Activated CD4-positive, CD25-positive, alpha-beta regulatory T cell treated with anti-CD3 and anti-CD28 coated beads, Interleukin-2, amount 50 U/mL, for 24 hours (primary cell): ENCODE measurements at regions not wholly inside any gene's neighbourhood (a gene's known extent, or its start where the extent isn't known, plus 50 kb on each side); places are given as distances from the start of the nearest gene placed in this dataset.
"Not testable (repeated sequence)": the region's sequence is repeated elsewhere in the genome, so short reads cannot be mapped to it uniquely, and the experiment has no call there.

Experiments
- ATAC-seq, 2 donors: fragments of 150-1000 bp; cut with Tn5 transposase; one replicate each; pipeline ENCODE4 v1.10.0; 2021; ENCODE audit warnings: mild to moderate bottlenecking in 1 of 2, moderate library complexity in 1 of 2

DNA sequence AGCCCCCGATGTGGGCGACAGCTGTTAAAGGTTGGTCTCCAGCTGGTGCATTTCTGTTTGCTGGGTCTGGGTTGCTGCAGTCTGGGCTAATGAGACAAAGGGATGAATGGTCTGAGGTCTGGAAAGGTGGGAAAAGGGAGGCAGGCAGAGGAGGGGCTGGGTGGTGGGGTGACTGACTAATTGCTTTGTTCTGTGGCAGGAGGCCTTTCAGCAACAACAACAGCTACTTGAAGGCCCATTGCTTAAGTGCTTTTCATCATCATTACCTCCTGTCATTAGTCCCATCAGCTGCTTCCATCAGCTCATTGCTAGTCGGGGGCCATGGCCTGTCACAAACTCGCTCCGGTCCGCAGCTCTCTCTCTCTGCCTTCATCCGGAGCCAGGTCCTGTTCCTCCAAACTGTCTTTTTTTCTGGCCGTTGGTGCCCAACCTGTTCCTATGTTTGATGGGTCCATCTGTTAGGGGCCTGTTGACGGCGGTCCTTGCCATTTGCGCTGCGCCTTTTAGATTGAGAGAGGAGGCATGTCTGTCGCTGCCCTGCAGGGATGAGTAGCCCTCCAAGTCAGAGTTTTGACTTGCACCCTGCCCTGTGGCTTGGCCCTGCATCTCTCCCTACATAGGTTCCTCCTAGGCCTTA lies 105.6 kb upstream of the PLXNA2 start:
- no peak for ATAC-seq

GRCh38 chr1:208350815-208351214 lies 106.6 kb upstream of the PLXNA2 start:
- ATAC-seq = no peak

- no peak for ATAC-seq
These were observed 107.7 kb upstream of the PLXNA2 start for GRCh38 chr1:208351838-208352237.

- not testable (repeated sequence) for ATAC-seq
These were observed 109.6 kb upstream of the PLXNA2 start for GRCh38 chr1:208353797-208354196.

DNA sequence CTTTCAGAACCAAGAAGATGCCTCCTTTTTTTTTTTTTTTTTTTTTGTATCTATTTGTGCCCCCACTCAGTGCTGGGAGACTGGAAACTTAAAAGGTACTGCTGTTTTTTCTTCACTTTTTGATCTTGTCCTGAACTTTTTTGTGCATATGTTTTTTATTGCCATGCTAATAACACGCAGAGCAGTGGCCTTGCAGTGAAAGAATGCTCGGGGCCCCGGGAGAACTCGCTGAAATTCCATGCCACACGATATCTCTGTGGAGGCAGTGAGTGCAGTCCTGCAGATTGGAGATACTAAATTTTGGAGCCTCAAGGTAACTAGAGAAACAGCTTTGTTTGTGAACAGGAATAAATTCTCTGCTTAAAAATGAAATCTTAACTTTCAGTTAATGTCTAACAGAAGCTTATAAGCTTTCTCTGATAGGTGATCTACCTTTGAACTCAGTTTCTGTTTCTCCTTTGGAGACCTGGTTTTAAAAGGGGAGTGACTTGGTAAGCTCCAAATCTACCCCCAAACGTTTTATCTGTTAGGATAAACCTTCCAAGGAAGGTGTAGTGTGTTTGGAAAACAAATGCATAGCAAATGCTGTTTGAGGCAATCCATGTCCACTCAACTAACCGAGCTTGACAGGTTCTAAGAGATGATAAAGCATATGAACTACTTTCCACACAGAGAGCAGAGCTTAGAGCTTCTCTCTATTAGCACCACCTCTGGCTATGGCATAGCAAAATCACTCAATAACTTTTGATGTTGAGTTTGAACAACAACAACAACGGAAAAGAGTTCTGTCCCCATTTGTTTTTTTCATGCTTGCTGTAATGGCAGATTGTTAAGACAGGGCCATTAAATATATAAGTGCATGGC lies 113.7 kb upstream of the PLXNA2 start:
- no peak for ATAC-seq

DNA sequence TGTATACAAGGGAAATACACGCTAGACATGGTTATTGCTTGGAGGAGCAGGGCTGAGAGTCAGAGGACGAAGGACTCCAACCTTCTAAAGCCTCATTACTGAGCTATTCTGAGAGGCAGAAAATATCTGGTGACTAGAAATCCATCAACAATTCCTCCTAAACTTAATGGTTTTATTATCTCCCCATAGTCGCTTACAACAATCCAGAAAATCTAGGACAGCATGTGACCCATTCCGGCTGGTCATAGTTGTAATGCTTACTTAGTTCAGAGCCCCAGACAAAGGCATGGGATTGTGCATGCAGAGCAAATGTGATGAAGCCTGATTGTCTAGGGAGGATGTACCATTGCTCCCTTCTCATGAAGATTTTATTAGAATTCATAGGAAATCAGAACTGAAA lies 114.5 kb upstream of the PLXNA2 start:
- ATAC-seq = no peak

DNA sequence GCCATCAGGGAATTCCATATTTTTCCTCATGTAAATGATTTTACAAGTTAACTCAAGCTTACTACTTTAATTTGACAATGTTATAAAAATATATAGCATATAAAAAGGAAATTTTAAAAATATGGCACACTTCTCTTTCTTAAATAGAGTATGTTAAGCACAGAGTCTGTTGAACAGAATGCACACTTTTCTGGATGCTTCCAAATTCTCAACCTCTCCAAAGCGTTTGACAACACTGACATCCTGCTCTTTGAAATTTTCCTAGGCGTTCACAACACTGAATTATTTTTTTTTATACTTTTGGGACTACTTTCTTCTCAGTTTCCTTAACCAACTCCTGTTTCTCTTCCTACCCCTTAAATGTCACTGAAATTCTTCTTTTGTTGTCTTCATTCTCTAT lies 117.8 kb upstream of the PLXNA2 start:
- ATAC-seq = no peak

- ATAC-seq = no peak
These were observed 122.4 kb upstream of the PLXNA2 start for GRCh38 chr1:208366559-208366958.

DNA sequence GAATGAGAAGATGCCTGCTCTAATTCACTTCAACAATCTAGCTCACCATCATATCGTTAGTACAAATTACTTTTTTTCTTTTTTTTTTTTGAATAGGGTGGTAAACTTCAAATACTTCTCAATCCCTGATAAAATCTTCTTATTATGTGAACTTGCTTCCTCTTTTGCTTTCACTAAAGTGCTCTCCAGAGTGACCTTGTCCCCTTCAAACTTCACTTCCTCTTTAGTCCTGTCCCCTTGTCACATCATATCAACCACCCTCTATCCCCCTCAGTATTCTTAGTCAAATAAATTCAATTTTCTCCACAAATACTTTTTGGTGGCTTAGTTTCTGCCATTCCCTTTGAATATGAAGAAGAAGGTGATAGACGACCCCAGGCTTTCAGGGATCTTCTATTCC lies 124.9 kb upstream of the PLXNA2 start:
- no peak for ATAC-seq

DNA sequence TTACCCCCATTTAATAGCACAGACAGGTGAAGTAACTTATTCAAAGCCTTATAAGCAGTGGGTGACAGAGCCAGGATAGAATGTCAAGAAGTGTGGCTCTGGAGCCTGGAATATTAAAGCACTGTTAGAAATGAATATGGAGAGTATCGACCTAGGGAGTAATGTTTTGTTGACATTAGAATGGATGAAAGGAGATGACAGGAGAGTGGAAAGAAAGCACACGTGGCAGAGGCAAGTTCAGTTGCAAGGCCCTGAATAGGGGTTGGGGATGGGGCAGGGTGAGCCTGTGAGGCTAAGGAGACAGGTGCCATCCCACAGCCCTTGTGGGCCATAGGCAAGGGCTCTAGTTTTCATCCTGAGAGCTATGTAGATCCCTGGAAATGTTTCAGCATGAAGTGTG lies 125.5 kb upstream of the PLXNA2 start:
- no peak for ATAC-seq

DNA sequence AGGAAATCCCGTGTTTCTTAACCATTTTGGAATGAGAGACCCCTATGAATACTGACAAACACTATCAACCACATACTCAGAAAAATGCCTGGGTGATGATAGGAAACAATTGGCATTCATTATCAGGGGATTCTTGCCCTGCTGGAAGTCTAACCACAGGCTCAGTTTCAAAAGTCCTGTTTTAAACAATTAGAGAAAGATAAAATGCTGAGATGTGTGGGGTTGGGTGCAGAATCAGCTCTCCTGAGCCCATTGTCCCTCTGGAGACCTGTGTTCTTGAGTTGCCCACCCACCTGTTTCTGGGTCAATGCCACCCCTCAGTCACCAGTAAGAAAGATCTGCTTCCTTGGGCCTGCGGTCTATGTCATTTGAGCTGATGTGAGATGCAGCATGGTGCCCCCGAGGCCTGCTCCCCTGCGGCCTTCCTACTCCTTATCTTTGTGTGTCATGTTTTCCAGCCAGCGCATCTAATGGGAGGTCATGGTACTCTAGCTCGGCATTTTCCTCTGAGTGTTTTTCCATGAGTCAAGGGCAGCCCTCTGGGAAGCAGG lies 130.3 kb upstream of the PLXNA2 start:
- no peak for ATAC-seq

DNA sequence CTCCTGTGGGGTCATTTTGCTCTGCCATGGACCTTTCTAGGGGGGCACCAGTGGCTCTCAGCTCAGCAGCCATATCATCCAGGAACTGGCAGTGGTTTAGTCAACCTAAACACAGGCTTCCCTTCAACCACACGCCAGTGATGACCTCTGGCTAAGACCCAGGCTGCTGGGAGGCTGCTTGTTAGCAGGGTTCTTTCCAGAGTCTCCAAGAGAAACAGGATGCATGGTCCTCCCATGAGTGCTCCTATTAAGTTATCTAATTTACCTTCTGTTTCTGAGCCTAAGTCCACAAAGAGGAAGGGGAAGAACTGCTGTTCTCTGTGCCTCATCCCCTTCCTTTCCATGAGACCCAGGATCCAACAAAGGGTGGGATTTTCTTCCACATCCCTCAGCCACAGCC lies 137.3 kb upstream of the PLXNA2 start:
- ATAC-seq = no peak

GRCh38 chr1:208387908-208388811 lies 144.0 kb upstream of the PLXNA2 start:
- ATAC-seq = no peak

DNA sequence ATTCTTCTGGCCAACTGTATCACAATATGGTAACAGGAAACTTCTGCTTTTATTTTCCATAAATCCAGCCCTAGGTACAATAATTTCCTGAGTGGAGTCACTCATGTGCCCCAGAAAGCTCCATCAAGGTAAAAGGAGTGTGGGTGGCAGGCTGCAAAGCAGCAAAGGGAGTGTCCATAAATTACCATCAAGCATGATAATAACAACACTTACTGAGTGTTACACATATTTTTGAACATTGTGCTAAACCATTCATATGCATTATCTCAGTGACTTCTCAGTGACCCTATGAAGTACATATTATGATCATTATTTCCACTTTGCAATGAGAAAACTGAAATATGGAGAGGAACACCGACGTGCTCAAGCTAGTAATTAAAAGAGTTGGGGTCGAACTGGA lies 149.2 kb upstream of the PLXNA2 start:
- no peak for ATAC-seq

- ATAC-seq = no peak
These were observed 149.6 kb upstream of the PLXNA2 start for GRCh38 chr1:208393826-208394225.

DNA sequence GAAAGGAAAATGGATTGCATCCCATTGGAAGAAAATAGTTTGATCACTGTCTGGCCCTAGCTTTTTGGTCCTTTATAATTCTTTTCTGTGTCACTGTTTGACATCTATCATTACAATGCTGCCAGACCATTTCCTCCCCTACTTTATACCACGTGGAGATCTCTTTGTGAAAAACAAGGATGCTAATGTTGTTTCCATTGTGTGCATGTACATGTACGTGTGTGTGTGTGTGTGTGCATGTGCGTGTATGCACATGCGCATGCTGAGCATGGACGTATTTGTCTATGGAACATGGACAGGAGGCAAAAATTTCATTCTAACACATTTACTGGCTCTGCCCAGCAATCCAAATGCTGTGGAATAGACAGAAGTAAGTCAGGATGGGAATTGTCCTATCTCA lies 153.1 kb upstream of the PLXNA2 start:
- no peak for ATAC-seq

DNA sequence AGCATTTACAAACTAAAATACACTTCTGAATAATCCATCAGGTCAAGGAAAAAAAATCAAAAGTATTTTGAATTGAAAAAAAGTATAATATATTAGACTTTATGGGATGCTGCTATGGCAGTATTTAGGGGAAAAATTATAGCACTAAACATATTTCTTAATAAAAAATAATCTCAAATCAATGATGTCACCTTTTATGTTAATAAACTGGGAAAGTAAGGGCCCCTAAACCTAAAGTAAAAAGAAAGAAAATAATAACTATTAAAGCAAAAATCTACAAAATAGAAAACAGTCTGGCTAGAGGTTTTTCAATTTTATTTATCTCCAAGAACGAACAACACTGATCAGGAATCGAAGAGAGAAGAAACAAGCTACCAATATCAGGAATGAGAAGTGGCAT lies 160.8 kb upstream of the PLXNA2 start:
- ATAC-seq = no peak

DNA sequence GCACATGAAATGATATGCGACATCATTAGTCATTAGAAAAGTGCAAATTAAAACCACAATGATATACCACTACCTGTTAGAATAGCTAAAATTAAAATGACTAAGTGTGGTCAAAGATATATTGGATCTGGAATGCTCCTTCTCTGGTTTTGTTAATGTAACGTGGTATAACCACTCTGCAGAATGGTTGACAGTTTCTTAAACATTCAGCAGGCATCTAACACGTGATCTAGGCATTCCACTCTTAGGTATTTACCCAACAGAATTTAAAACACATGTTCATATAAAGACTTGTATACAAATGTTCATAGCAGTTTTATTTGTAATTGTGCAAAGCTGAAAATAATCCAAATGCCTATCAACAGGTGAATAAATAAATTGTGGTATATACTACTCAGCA lies 165.0 kb upstream of the PLXNA2 start:
- no peak for ATAC-seq

DNA sequence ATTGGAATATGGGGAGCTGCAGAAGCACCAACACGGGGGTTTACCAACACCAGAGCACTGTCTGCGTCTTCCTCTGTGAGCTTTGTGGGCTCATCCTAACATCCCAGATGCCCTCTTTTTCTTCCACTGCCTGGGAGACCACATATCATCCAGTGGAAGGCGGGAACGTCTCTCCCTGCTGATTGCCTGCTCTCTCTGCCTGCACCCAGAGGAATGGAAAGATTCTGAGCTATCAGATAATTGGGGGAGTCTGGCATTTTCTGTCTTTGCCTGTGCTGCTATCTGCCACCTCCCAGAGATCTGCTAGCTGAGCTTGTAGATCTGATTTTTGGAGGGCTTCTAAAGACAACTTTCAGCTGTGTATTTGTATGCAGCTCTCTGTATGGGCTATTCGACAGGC lies 166.2 kb upstream of the PLXNA2 start:
- ATAC-seq = no peak

GRCh38 chr1:208413006-208413405 lies 168.8 kb upstream of the PLXNA2 start:
- no peak for ATAC-seq

DNA sequence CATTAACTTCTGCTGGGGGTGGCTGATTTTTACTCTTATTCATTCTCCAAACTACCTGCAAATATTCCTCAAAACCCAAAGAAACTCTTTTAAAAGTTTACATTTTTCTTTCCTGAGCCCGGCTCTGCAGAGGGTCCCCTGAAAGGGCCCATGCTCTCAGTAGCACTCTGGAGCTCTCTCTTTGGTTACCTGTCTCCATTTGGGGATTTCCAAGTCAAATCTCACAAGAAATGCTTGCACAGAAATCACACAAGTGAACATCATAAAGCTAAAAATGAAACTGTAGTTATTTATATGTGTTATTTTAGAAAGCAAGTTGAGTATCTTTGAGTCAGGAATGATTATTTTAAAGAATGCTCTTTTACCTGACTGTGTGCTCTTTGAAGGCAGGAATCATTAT lies 174.5 kb upstream of the PLXNA2 start:
- ATAC-seq = no peak

DNA sequence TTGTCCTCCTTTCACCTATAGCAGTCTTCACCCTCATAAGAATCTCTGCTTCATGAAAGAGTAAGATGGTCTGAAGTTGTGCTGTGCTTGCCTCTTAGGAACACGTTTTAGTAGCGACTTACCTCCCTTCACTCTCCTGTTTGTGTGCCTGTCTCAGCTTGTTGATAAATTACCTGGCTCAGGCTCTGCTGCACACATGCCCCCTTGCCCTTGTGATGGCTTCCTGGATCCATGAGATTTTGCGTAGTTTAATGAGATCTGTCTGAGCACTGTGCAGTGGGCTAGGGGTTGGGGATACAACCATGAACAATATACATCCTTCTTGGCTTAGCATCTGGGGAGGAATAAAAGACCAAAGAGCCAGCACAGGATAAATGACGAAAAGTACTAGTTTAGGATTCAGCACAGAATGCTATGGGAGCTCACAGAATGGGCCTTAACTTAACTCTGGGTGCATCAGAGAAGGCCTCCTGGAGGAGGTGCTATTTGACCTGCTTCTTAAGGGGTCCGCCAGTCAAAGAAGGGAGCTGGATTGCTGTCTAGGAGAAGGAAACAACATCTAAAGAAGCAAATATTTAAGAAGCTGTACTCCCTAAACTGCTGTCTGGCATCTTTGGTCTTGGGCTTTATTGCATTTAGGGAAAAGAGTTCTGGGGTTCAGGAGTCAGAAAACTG lies 175.7 kb upstream of the PLXNA2 start:
- ATAC-seq = no peak

DNA sequence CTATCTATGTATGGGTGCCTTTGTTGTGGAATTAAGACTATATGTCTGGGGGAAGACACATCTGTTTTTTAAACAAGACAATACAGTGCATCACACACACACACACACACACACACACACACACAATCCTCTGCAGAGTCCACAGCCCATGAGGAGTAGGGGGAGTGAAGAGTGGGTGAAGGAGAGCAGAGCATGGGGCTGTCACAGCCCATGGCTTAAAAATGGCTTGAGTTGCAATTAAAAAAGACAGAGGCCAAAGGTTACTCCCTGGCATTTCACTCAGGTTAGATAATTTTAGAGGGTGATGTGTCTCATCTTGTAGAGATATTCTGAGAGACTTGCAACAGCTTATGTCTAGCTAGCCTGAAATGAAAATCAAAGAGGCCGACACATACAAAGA lies 176.5 kb upstream of the PLXNA2 start:
- no peak for ATAC-seq
